ENCODE measurements at regions not wholly inside any gene's neighbourhood (a gene's known extent, or its start where the extent isn't known, plus 50 kb on each side); places are given as distances from the start of the nearest gene placed in this dataset.

- DNase-seq (no peak), ATAC-seq (no peak)
- Histone ChIP-seq H3K9me3 (no peaks in the 10 kb centered on the region), H3K36me3 (ENCODE audit: low read depth) (no peaks in the 10 kb centered on the region), H3K4me1 (ENCODE audit: low read depth) (no peaks in the 10 kb centered on the region), H3K4me3 (no peak overlapping the region)
- TF ChIP-seq CTCF (IDR thresholded peaks at IDR 0.05): no peak
- intact Hi-C loops (cut with DNase I, micrococcal nuclease): no loop called here
These were observed 288.3 kb downstream of the TLE3 start for GRCh38 chr15:69809421-69809820.

GRCh38 chr15:69810431-69811354 lies 287.0 kb downstream of the TLE3 start:
- Histone ChIP-seq H3K36me3 (ENCODE audit: low read depth) (no peaks in the 10 kb centered on the region), H3K9me3 (no peaks in the 10 kb centered on the region), H3K4me3 (no peak overlapping the region), H3K4me1 (ENCODE audit: low read depth) (no peaks in the 10 kb centered on the region)
- ATAC-seq (no peak), DNase-seq (no peak)
- intact Hi-C loops (cut with DNase I, micrococcal nuclease): no loop called here
- TF ChIP-seq CTCF (IDR thresholded peaks at IDR 0.05): no peak

- peak; percentile 91 for ATAC-seq
- peak; percentile 47 to 64 (median 59) for DNase-seq
These were observed 284.9 kb downstream of the TLE3 start for GRCh38 chr15:69812861-69813261.

GRCh38 chr15:69813881-69814280 lies 283.8 kb downstream of the TLE3 start:
- DNase-seq (no peak), ATAC-seq (no peak)
- no peak for TF ChIP-seq CTCF (IDR thresholded peaks at IDR 0.05)
- Histone ChIP-seq H3K36me3 (ENCODE audit: low read depth) (no peaks in the 10 kb centered on the region), H3K9me3 (no peaks in the 10 kb centered on the region), H3K4me3 (no peak overlapping the region), H3K4me1 (ENCODE audit: low read depth) (no peaks in the 10 kb centered on the region)
- intact Hi-C loops (cut with DNase I, micrococcal nuclease): no loop called here

More at GRCh38 chr15:69812861-69813261, 284.9 kb downstream of the TLE3 start:
- no peaks in the 10 kb centered on the region for H3K4me1 ChIP-seq (ENCODE audit: low read depth)
- no peak for TF ChIP-seq CTCF (IDR thresholded peaks at IDR 0.05)
- no peaks in the 10 kb centered on the region for H3K36me3 ChIP-seq (ENCODE audit: low read depth)
- intact Hi-C loops (cut with DNase I, micrococcal nuclease): no loop called here
- H3K9me3 ChIP-seq: no peaks in the 10 kb centered on the region
- H3K4me3 ChIP-seq: no peak overlapping the region

GRCh38 chr15:69814932-69815331 lies 282.8 kb downstream of the TLE3 start:
- Histone ChIP-seq H3K36me3 (ENCODE audit: low read depth) (no peaks in the 10 kb centered on the region), H3K4me1 (ENCODE audit: low read depth) (no peaks in the 10 kb centered on the region), H3K4me3 (no peak overlapping the region), H3K9me3 (no peaks in the 10 kb centered on the region)
- TF ChIP-seq CTCF (IDR thresholded peaks at IDR 0.05): no peak
- intact Hi-C loops (cut with DNase I, micrococcal nuclease): no loop called here
- DNase-seq (no peak), ATAC-seq (no peak)

Data from mucosa of descending colon (tissue), 3 donors.